Astrocyte of the spinal cord (primary cell): ENCODE measurements at regions not wholly inside any gene's neighbourhood (a gene's known extent, or its start where the extent isn't known, plus 50 kb on each side); places are given as distances from the start of the nearest gene placed in this dataset.
A peak's percentile ranks its signal among the peaks of the same experiment; 100 is the strongest.

Experiments used
- DNase-seq: peaks from one replicate; pipeline ENCODE4 v3.0.0; 2011; ENCODE audit warnings: low read depth, low spot score
- H3K4me3 ChIP-seq: 2 replicates; pipeline ENCODE4 v1.5.1; 2011; ENCODE audit warnings: low read depth, mild to moderate bottlenecking, low read length, moderate library complexity
- CTCF ChIP-seq: IDR thresholded peaks from 2 replicates; pipeline ENCODE4 v1.5.1; 2012; ENCODE audit warnings: low read depth, mild to moderate bottlenecking, low read length, inconsistent platforms
- in situ Hi-C: cut with HindIII; loops from 2 replicates; pipeline ENCODE4 v1.10.0; 2017; ENCODE audit warnings: low sequenced_read_pairs

GRCh38 chrX:8341814-8342590, 122.6 kb upstream of the VCX3B start:
- TF ChIP-seq CTCF, result no peak
- no peak overlapping the region for H3K4me3 ChIP-seq
- in situ Hi-C loops, result no loop called here
- DNase-seq, result peak; percentile 24

GRCh38 chrX:8345473-8345872, 119.2 kb upstream of the VCX3B start:
- DNase-seq, result peak; percentile 8
- no peak for TF ChIP-seq CTCF
- in situ Hi-C loops, result no loop called here
- no peak overlapping the region for H3K4me3 ChIP-seq

GRCh38 chrX:8346060-8346459, 118.6 kb upstream of the VCX3B start:
- in situ Hi-C loops, result no loop called here
- TF ChIP-seq CTCF, result no peak
- DNase-seq, result no peak

GRCh38 chrX:8346892-8347291, 117.7 kb upstream of the VCX3B start:
- TF ChIP-seq CTCF, result no peak
- no peak overlapping the region for H3K4me3 ChIP-seq
- DNase-seq, result no peak
- in situ Hi-C loops, result no loop called here

More at GRCh38 chrX:8346060-8346459, 118.6 kb upstream of the VCX3B start:
- H3K4me3 ChIP-seq, result no peak overlapping the region

- H3K4me3 ChIP-seq, result no peak overlapping the region
- no peak for DNase-seq
- TF ChIP-seq CTCF, result no peak
- in situ Hi-C loops, result no loop called here
Measured at GRCh38 chrX:8349816-8350544, 114.7 kb upstream of the VCX3B start.

GRCh38 chrX:8358302-8358701, 106.3 kb upstream of the VCX3B start:
- TF ChIP-seq CTCF, result no peak
- H3K4me3 ChIP-seq, result no peak overlapping the region
- no peak for DNase-seq
- in situ Hi-C loops, result no loop called here
